Mesendoderm (in vitro differentiated cells): ENCODE measurements at regions not wholly inside any gene's neighbourhood (a gene's known extent, or its start where the extent isn't known, plus 50 kb on each side); places are given as distances from the start of the nearest gene placed in this dataset.

ENCODE experiments used
- DNase-seq: peaks from one replicate; pipeline ENCODE4 v3.0.0; 2013
- H2AK5ac ChIP-seq: 2 replicates; pipeline ENCODE4 v1.6.1; 2013; ENCODE audit warnings: low read length, inconsistent platforms
- H2BK120ac ChIP-seq: 2 replicates; pipeline ENCODE4 v1.6.1; 2013; ENCODE audit warnings: low read depth, mild to moderate bottlenecking, low read length, moderate library complexity, mixed read lengths
- H2BK15ac ChIP-seq: replicated peaks from 2 replicates; pipeline ENCODE4 v1.6.1; 2013; ENCODE audit warnings: low read depth, mild to moderate bottlenecking, moderate library complexity
- H2BK5ac ChIP-seq: 2 replicates; pipeline ENCODE4 v1.6.1; 2013; ENCODE audit warnings: low read length, inconsistent platforms
- H3K18ac ChIP-seq: 2 replicates; pipeline ENCODE4 v1.6.1; 2013; ENCODE audit warnings: mild to moderate bottlenecking, low read length, mixed read lengths
- H3K23ac ChIP-seq: one replicate; pipeline ENCODE4 v1.6.1; 2013; ENCODE audit warnings: low read length
- H3K27ac ChIP-seq: 2 replicates; pipeline ENCODE4 v1.5.1; 2013; ENCODE audit warnings: low read depth, mild to moderate bottlenecking, inconsistent platforms, low read length, moderate library complexity
- H3K27me3 ChIP-seq: 2 replicates; pipeline ENCODE4 v1.6.1; 2013; ENCODE audit warnings: low read length, control low read depth, mild to moderate bottlenecking, inconsistent platforms; ENCODE audit not compliant: insufficient read depth, poor library complexity
- H3K36me3 ChIP-seq: 2 replicates; pipeline ENCODE4 v1.6.1; 2013; ENCODE audit warnings: low read length, inconsistent platforms; ENCODE audit not compliant: control insufficient read depth, insufficient read depth
- H3K4ac ChIP-seq: one replicate; pipeline ENCODE4 v1.6.1; 2013; ENCODE audit warnings: low read depth, mild to moderate bottlenecking, low read length, moderate library complexity
- H3K4me1 ChIP-seq: 2 replicates; pipeline ENCODE4 v1.6.1; 2013; ENCODE audit warnings: low read depth, low read length, inconsistent platforms; ENCODE audit not compliant: control insufficient read depth
- H3K4me2 ChIP-seq: 2 replicates; pipeline ENCODE4 v1.6.1; 2013; ENCODE audit warnings: low read length
- H3K4me3 ChIP-seq: 2 replicates; pipeline ENCODE4 v1.5.1; 2013; ENCODE audit warnings: mild to moderate bottlenecking, low read length
- H3K56ac ChIP-seq: one replicate; pipeline ENCODE4 v1.6.1; 2013; ENCODE audit warnings: low read length
- H3K79me1 ChIP-seq: 2 replicates; pipeline ENCODE4 v1.6.1; 2013; ENCODE audit warnings: low read length, inconsistent platforms
- H3K79me2 ChIP-seq: 2 replicates; pipeline ENCODE4 v1.6.1; 2013; ENCODE audit warnings: mild to moderate bottlenecking, low read length; ENCODE audit not compliant: control insufficient read depth, insufficient read depth
- H3K9ac ChIP-seq: 2 replicates; pipeline ENCODE4 v1.6.1; 2013; ENCODE audit warnings: low read length, inconsistent platforms
- H4K5ac ChIP-seq: one replicate; pipeline ENCODE4 v1.6.1; 2013; ENCODE audit warnings: low read length
- H4K8ac ChIP-seq: one replicate; pipeline ENCODE4 v1.6.1; 2013; ENCODE audit warnings: low read depth, mild to moderate bottlenecking, control low read depth, low read length, moderate library complexity
- WGBS: extraction: QIAGEN DNeasy Blood & Tissue Kit; methylation state at CpG from one replicate; pipeline ENCODE4 v1.1.7; 2013; ENCODE audit warnings: low lambda C conversion rate, missing lambda C conversion rate; ENCODE audit not compliant: insufficient coverage; ENCODE audit errors: extremely low coverage; 5-methylcytosine and 5-hydroxymethylcytosine counted together

DNA sequence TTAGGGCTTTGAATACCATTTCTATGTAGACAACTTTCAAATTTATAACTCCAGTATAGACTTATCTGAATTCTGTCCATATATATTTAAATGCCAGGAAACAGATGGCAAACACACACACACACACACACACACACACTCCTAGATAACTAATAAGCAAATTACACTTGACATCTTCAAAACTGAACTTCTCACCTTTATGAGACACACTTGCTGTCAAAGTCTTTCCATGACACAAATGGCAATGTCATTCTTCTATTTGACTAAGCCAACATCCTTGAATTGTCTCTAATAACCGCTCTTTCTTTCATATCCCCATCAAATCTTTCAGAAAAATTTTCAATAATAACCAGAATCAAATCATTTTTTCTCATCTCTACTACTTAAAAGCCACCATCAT, 402.4 kb downstream of the PCDH18 start:
- Histone ChIP-seq H4K5ac (no peak overlapping the region), H2AK5ac (no peak overlapping the region), H3K56ac (no peak overlapping the region), H3K79me2 (no peaks in the 10 kb centered on the region), H3K36me3 (no peaks in the 10 kb centered on the region), H3K4ac (no peak overlapping the region), H3K4me3 (no peak overlapping the region), H2BK15ac (no peak overlapping the region), H3K79me1 (no peaks in the 10 kb centered on the region), H2BK120ac (no peak overlapping the region), H3K18ac (no peak overlapping the region), H4K8ac (no peak overlapping the region), H2BK5ac (no peak overlapping the region), H3K27ac (no peak overlapping the region), H3K4me2 (no peak overlapping the region), H3K27me3 (no peaks in the 10 kb centered on the region), H3K4me1 (no peaks in the 10 kb centered on the region), H3K23ac (no peak overlapping the region), H3K9ac (no peak overlapping the region)
- WGBS, result 100% methylated on average over 1 of the region's 1 CpG
- DNase-seq, result no peak

GRCh38 chr4:137129441-137129840, 402.9 kb downstream of the PCDH18 start:
- Histone ChIP-seq H3K56ac (no peak overlapping the region), H3K27ac (no peak overlapping the region), H3K4ac (no peak overlapping the region), H3K23ac (no peak overlapping the region), H4K8ac (no peak overlapping the region), H3K9ac (no peak overlapping the region), H2BK15ac (no peak overlapping the region), H2BK120ac (no peak overlapping the region), H4K5ac (no peak overlapping the region), H3K36me3 (no peaks in the 10 kb centered on the region), H3K79me1 (no peaks in the 10 kb centered on the region), H3K79me2 (no peaks in the 10 kb centered on the region), H3K18ac (no peak overlapping the region), H3K4me3 (no peak overlapping the region), H3K27me3 (no peaks in the 10 kb centered on the region), H3K4me1 (no peaks in the 10 kb centered on the region), H2BK5ac (no peak overlapping the region), H3K4me2 (no peak overlapping the region), H2AK5ac (no peak overlapping the region)
- WGBS, result no CpG with 5 or more reads among the region's 3 CpGs
- no peak for DNase-seq

DNA sequence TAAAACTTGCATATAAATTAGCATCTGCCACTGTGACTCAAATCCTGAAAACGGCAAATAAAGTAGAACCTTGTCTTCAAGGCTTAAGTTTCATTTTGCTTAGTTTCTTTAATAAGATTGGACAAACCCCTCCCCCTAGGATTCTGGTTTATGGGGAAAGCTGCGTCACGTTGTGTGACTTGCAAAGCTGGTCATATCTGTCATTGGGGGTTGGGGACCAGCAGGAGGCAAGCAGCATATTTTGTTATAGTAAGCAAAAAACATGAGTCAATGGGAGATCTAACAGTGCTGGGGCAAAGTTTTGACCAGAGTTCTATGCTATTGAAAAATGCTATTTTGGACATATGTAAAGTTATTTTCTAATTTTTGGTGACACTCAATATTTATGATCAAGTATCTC, 407.3 kb downstream of the PCDH18 start:
- no peaks in the 10 kb centered on the region for H3K4me1 ChIP-seq
- H3K4me2 ChIP-seq, result no peak overlapping the region
- no CpG with 5 or more reads among the region's 3 CpGs for WGBS
- no peaks in the 10 kb centered on the region for H3K79me1 ChIP-seq
- H3K36me3 ChIP-seq, result no peaks in the 10 kb centered on the region
- no peak overlapping the region for H4K8ac ChIP-seq
- no peaks in the 10 kb centered on the region for H3K79me2 ChIP-seq
- H3K56ac ChIP-seq, result no peak overlapping the region
- no peaks in the 10 kb centered on the region for H3K27me3 ChIP-seq
- no peak overlapping the region for H3K4ac ChIP-seq
- H3K18ac ChIP-seq, result no peak overlapping the region
- no peak overlapping the region for H2BK5ac ChIP-seq
- no peak overlapping the region for H3K23ac ChIP-seq
- H4K5ac ChIP-seq, result no peak overlapping the region
- no peak overlapping the region for H3K4me3 ChIP-seq
- no peak for DNase-seq
- H2AK5ac ChIP-seq, result no peak overlapping the region
- no peak overlapping the region for H2BK15ac ChIP-seq
- H2BK120ac ChIP-seq, result no peak overlapping the region
- no peak overlapping the region for H3K27ac ChIP-seq
- H3K9ac ChIP-seq, result no peak overlapping the region

- Histone ChIP-seq H3K79me1 (no peaks in the 10 kb centered on the region), H3K36me3 (no peaks in the 10 kb centered on the region), H2BK5ac (no peak overlapping the region), H3K4me3 (no peak overlapping the region), H2BK120ac (no peak overlapping the region), H3K23ac (no peak overlapping the region), H4K8ac (no peak overlapping the region), H3K27ac (no peak overlapping the region), H3K27me3 (no peaks in the 10 kb centered on the region), H3K9ac (no peak overlapping the region), H2BK15ac (no peak overlapping the region), H3K56ac (no peak overlapping the region), H3K18ac (no peak overlapping the region), H4K5ac (no peak overlapping the region), H3K4me1 (no peaks in the 10 kb centered on the region), H3K79me2 (no peaks in the 10 kb centered on the region), H3K4ac (no peak overlapping the region), H2AK5ac (no peak overlapping the region), H3K4me2 (no peak overlapping the region)
- WGBS, result no CpG with 5 or more reads among the region's 5 CpGs
- DNase-seq, result peak; percentile 63
These were observed 407.9 kb downstream of the PCDH18 start for GRCh38 chr4:137124278-137124932.

GRCh38 chr4:137122876-137123275, 409.4 kb downstream of the PCDH18 start:
- Histone ChIP-seq H2AK5ac (no peak overlapping the region), H3K23ac (no peak overlapping the region), H3K79me2 (no peaks in the 10 kb centered on the region), H3K56ac (no peak overlapping the region), H3K4me3 (no peak overlapping the region), H3K79me1 (no peaks in the 10 kb centered on the region), H3K27ac (no peak overlapping the region), H2BK15ac (no peak overlapping the region), H3K4me2 (no peak overlapping the region), H3K9ac (no peak overlapping the region), H3K27me3 (no peaks in the 10 kb centered on the region), H3K36me3 (no peaks in the 10 kb centered on the region), H3K4me1 (no peaks in the 10 kb centered on the region), H2BK120ac (no peak overlapping the region), H4K8ac (no peak overlapping the region), H3K18ac (no peak overlapping the region), H3K4ac (no peak overlapping the region), H2BK5ac (no peak overlapping the region), H4K5ac (no peak overlapping the region)
- DNase-seq, result no peak
- WGBS, result no CpG with 5 or more reads among the region's 2 CpGs

- Histone ChIP-seq H3K4me2 (no peak overlapping the region), H2BK15ac (no peak overlapping the region), H4K8ac (no peak overlapping the region), H4K5ac (no peak overlapping the region), H2BK5ac (no peak overlapping the region), H3K9ac (no peak overlapping the region), H3K79me1 (no peaks in the 10 kb centered on the region), H3K4me3 (no peak overlapping the region), H3K4ac (no peak overlapping the region), H3K18ac (no peak overlapping the region), H2AK5ac (no peak overlapping the region), H3K79me2 (no peaks in the 10 kb centered on the region), H2BK120ac (no peak overlapping the region), H3K23ac (no peak overlapping the region), H3K4me1 (no peaks in the 10 kb centered on the region), H3K56ac (no peak overlapping the region), H3K36me3 (no peaks in the 10 kb centered on the region), H3K27ac (no peak overlapping the region), H3K27me3 (no peaks in the 10 kb centered on the region)
- DNase-seq, result peak; percentile 1
- no CpG with 5 or more reads among the region's 3 CpGs for WGBS
These were observed 416.1 kb downstream of the PCDH18 start for GRCh38 chr4:137116144-137116543.
